GM18508 (cell line): ENCODE measurements at regions not wholly inside any gene's neighbourhood (a gene's known extent, or its start where the extent isn't known, plus 50 kb on each side); places are given as distances from the start of the nearest gene placed in this dataset.
"Not testable (repeated sequence)": the region's sequence is repeated elsewhere in the genome, so short reads cannot be mapped to it uniquely, and the experiment has no call there.

Experiments
- ATAC-seq: cut with Tn5 transposase; IDR thresholded peaks from one replicate; pipeline ENCODE4 v1.9.1; 2021; ENCODE audit warnings: moderate number of reproducible peaks; ENCODE audit not compliant: insufficient read depth, unreplicated experiment

DNA sequence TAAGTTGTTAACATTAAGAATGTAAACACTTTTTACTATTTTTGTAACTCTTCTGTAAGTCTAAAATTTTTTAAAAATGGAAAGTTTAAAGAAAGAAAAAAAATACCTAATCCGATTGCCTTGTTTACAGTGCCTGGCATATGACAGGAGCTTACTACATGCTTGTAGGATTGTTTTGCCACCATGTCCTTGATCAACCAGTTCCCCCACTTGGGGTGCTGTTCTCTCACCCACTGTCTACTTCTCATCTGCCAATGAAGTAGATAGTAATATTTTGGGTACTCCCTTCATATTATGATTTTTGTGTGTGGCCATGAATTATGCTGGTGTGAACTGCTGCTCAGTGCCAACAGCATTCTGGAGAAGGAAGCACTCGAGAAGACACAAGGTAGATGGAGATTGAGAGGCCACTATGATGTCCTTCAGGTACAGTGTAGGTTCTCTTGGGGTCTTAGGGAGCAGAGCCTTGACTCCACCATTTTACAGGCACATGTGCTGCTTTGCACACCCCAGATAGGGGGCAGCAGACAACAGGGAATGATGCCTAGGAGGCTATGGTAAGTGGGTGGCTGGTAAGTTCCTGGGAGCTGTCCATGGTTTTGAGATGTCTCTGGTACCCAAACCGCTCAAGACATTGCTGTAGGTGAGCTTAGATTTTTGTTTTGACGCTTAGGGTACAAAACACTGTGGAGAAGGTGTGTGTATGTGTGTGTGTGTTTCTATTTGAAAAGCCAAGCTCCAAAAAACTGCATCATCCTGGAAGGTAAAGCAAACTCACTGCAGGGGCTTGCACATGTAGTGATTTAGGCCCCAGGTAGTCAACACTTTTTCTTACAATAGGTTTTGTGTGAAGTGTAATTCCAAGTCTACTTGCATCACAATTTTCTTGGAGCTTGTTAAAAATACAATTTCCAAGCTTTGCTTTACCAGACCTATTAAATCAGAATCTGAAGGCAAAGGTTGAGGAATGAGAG, 494.5 kb upstream of the LARGE1 start:
- ATAC-seq, result no peak

DNA sequence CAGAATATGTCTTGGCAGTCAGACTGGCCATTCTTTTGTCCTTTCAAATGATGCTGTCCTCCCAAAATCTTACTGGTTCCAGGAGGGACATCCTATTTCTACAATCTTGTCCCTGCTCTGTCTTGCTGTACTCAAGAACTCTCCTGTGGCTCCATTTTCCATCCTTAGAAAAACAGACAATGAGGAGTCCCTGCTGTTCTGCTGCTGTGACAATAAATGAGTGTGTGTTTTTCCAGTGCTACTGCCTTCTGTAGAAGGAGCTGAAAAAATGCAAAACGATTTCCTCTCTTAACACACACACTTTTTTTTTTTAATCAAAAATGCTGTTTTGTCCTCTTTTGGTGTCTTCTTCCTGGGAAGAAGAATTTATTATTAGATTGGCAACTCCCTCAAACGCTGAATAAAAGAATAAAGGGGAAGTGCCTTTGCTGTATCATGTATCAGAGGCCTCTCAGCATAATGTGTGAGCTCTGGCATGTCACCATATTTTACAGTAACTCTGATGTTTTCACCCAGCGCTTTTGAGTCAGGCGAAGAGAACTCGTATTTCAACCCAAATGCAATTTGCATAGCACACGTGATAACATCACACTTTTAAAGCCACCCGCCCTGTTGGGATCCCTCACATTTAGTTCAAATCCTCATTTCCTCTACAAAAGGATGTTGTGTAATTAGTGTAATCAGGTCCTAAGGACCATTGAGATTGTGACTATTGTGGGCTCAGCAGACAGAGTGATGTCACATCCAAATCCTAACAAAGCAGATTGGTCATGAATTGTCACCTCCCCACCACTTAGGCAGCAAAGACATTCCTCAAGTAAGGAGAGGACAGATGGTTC, 496.0 kb upstream of the LARGE1 start:
- no peak for ATAC-seq

DNA sequence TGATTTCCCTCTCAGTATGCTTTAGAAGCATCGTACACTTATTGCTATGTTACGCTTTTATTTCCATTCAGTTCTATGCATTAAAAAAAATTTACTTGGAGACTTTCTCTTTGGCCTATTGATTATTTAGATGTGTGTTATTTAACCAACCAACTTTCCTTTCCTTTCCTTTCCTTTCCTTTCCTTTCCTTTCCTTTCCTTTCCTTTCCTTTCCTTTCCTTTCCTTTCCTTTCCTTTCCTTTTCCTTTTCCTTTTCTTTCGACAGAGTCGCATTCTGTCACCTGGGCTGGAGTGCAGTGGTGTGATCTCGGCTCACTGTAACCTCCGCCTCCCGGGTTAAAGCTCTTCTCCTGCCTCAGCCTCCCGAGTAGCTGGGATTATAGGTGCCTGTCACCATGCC, 502.7 kb upstream of the LARGE1 start:
- ATAC-seq, result not testable (repeated sequence)

DNA sequence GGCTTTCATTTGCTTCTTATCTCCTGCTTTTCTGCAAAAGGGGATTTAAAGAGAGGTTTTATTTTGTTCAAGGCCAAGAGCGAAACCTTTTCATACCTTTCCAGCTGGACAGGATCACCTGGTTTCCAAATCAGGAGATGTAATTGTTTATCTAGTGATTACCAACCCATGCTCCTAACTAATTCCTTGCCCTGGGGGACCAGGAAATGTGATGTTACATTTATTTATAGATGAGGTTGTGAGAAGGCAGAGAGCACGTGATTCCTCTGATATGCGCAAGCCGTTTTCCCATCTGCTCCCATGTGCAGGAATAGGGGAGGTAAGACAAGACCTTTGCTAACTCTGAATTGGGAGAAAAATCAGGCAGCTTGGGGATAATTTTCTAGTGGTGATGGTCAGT, 507.2 kb upstream of the LARGE1 start:
- no peak for ATAC-seq

DNA sequence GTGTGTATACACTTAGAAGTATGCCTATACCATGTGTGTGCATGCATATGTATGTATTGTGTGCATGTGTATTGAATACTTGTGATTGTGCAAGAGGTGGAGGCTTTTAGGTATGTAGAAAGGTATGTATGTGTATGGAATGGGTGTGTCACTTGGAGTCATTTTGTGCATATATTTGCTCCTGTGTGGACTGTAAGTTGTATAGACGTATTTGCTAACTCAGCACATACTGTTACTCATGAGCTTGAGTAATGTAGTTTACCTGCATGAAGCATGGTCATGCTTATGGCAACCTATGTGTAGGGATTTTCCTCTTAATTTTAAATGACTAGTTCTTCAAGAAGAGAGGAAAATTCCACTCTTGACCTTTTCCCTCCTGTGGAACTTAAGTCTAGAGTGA, 507.6 kb upstream of the LARGE1 start:
- ATAC-seq, result no peak

DNA sequence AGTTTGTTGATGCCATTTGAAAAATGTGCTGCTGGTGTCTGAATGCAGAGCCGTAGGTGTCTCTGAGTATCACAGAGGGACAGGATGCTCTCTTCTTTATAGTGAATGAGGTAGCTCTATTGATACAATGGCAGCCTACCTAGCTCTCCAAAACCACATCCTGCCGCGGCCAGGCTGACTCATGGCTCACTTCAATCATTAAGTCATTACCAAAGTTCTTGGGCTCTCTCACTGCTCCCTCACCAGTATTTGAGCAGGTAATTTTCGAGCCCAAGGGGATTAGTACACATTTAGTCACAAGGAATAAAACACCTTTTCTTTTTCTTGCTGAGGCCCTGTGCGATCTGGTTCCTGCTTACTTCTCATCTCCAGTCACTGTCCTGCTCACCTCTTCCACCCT, 509.0 kb upstream of the LARGE1 start:
- no peak for ATAC-seq

DNA sequence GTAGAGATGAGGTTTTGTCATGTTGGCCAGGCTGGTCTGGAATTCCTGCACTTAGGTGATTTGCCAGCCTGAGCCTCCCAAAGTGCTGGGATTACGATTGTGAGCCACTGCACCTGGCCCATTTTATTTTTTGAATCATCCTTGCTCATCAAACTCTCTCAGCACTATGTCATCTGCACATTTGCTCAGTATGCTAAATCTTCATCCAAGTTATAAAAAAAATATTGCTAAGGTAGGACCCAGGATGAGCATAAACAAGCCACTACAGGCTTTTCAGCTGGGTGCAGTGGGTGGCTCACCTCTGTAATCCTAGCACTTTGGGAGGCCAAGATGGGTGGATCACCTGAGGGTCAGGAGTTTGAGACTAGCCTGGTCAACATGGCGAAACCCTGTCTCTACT, 510.1 kb upstream of the LARGE1 start:
- no peak for ATAC-seq

DNA sequence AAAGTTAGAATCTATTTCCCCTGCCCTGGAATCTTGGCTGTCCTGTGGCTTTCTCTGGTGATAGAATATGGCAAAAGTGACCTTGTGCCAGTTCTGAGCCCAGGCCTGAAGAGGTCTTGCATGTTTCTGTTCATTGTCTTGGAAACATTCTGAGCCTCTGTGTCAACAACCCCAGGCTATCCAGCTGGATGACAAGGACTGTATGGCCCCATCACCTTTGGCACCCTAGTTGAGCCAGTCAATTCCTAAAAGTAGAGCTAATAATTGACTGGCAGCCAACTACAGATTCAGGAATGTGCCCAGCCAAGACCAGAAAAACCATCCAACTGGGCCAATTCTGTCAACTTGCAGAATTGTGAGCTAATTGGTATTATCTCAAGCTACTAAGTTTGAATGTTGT, 514.1 kb upstream of the LARGE1 start:
- no peak for ATAC-seq

DNA sequence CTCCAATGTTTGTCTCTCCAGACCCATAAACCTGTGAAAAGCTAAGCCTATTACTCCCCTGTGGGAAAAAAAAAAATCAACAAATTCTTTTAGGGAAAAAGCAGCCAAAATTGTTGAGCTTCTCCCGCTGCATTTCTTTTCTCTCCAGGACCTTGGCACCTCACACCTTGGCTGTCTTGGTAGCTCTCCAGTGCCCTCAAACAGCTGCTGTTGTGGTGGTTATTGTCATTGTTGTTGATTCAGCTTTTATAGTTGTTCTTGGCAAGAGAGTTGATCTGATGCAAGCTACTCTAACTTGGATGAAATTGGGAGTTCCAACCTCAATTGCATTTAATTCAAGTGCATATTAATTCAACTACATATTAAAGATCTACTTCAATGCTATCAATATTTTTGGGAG, 516.9 kb upstream of the LARGE1 start:
- ATAC-seq, result no peak

DNA sequence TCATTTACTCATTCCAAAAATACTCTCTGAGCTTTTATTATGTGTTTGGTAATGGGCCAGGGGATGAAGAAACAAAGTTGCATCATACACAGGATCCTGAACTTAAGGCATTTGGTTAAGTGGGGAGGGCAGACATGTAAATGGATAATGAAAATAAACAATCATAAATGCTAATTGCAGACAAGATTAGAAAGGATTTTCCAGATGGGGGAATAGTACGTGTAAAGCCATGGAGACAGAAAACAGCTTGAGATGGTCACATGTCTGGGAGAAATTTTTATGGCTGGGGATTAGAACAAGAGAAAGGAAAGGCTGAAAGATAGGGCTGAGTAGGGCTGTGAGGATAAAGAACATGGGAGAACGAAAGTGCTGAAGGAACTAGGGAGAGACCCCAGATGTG, 534.3 kb upstream of the LARGE1 start:
- ATAC-seq, result no peak

DNA sequence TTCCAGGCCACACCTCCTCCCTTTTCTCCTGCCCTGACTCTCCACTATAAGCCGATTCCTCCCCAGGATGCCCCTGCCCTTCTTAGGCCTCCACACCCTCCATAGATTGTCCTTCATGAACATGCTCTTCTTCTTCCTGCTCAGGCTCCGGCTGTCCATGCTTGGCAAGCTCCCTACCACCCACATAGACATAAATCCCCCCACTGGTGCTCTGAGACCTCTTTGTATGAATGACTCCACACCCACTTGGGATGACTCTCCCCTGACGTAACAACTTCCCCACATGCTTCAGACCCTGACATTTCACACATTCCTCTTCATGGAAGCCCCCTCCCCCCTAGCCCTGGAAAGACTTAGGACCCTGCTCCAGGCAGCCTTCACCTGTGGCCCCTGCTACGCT, 542.5 kb upstream of the LARGE1 start:
- ATAC-seq, result no peak

DNA sequence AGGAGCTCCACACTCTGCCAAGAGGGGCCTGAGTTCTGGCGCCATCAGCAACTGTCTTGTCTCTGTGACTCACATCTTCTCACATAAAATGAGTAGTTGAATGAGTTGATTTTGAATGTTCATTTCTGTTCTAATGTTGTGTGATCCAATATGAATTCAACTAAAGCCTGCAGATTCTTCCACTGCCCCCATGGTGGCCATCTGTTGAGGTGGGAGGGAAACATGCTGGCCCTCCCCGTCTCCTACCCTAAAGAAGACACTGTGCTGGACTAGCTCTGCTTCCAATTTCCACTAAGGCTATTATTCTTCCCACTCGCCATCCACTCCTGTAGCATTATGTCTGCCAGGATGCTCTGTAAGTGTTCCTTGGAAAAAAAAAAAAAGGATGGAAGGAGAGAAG, 555.6 kb upstream of the LARGE1 start:
- no peak for ATAC-seq

DNA sequence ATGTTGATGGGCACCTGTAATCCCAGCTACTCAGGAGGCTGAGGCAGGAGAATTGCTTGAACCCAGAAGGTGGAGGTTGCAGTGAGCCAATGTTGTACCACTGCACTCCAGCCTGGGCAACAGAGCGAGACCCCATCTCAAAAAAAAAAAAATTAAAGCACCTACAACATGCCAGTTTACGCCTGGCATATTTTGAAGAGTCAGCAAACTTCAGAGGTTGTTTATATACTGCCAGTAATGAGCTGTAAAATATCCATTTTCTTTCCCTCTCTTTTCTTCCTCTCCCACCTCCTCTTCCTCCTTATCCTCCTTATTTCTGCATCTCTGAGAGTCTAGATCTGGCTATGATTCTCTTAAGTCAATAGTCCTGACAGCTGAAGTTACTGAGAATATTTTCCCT, 556.5 kb upstream of the LARGE1 start:
- no peak for ATAC-seq

DNA sequence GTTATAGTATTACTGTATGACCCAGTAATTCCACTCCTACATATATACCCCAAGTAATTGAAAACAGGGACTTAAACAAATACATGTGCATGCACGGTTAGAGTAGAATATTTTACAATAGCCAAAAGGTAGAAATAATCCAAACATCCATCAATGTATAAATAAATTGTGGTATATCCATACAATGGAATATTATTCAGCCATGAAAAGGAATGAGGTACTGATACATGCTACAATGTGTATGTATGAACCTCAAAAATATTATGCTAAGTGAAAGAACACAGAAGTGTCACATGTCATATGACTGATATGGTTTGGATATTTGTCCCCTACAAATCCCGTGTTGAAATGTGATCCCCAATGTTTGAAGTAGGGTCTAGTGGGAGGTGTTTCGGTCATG, 560.8 kb upstream of the LARGE1 start:
- no peak for ATAC-seq

DNA sequence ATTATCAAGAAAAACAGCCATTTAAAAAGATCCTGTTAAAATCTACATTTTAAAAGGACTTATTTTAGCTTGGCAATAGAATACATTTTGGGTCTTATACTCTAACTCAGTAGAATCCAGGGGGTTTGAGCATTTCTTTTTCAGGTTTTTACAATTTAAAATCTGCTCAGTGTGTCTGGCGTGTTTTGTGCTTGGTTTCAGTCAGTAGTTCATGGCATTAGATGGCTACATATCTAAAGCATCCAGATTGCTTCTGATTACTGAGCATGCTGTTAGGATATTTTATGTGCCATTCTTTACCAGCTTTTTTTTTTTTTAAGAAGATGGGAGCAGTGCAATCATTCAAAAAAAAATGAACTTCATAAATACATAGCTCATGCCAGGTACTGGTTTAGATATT, 566.1 kb upstream of the LARGE1 start:
- ATAC-seq, result no peak

DNA sequence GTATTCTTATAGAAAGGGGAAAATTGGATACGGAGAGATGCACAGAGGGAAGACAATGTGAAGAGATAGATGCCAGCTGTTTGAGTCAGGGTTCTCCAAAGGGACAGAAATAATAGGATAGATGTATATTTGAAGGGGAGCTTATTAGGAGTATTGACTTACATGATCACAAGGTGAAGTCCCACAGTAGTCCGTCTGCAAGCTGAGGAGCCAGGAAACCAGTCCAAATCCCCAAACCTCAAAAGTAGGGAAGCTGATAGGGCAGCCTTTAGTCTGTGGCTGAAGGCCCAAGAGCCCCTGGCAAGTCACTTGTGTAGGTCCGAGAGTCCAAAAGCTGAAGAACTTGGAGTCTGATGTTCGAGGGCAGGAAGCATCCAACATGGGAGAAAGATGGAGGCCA, 569.6 kb upstream of the LARGE1 start:
- ATAC-seq, result no peak

DNA sequence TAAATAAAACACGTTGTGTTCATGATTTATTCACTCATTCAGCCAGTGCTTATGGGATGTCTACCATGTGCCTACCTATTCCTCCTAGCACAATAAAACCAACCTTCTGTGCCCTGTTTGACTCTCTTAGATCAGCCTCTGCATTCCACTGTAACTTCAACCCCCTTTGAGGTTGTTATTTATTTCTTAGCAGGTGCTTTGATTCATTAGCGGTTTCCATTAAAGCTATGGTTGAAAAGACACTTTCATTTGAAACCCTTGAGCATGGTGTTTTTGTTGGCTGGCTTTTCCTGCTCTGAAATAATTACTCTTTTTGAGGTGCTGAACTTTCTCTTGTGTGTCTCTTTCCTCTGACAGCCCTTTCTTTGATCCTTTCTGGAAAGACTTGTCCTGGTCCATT, 570.6 kb upstream of the LARGE1 start:
- ATAC-seq, result no peak

DNA sequence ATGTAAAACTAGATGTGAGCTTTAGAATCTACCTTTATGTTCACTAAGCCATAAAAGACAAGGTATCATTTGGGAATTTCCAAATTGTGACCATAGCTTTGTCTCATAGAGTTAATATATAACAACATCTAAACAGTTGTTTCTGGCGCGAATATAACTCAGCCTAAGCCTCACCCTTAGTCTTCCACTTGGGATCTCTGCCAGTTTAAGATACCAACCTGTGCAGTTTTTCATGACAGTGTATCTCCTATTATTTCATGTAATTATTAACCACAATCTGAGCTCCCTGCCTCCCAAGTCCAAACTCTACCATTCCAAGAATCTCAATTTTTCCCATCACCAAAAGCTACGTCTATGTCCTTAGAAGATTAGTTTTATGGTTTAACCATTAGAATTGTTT, 572.5 kb upstream of the ISX start:
- ATAC-seq, result no peak

DNA sequence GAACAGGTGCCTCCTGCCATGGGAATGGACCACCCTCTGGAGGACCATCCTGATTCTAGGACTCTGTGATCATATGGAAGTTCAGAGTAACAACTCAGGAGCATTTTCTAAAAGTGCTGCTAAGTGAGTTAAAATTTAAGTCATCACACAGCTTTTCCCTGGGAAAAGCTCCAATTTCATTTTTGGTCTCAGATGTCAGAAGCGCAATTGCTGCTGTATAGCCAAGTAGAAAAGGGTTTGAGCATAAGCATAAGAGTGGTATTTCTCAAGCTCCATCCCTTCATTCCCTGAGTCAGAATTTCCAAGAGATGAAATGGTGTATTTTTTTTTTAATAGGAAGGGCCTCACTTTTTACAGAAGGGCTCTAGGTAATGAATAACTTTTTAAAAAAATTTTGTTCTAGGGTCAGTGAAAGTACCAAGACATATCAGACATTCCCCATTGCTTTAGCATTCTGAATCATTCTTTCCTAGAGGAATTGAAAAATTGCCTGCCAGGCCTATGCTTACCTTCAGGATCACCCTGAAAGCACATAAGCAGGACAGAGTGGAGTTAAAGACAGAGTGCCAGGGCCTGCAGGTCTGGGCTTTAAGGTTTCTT, 564.5 kb upstream of the ISX start:
- ATAC-seq, result no peak

DNA sequence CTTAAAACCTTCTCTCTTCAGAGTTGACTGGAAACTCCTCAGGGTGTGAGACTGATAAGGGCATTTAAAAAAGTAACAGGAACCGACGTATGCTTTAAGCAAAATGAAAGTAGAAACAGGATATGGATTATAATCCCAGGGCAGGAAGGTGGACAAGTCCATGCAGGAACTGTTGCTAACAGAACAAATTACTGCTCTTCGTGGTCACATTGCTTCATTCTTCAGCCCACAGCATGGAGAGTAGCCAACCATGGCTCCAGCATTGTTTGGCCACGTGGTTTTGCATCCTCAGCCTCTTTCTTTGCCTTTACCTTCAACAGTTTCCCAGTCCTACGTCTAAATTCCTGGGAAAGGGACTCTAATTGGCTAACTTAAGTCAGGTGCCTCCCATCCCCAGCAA, 563.1 kb upstream of the ISX start:
- ATAC-seq, result no peak

DNA sequence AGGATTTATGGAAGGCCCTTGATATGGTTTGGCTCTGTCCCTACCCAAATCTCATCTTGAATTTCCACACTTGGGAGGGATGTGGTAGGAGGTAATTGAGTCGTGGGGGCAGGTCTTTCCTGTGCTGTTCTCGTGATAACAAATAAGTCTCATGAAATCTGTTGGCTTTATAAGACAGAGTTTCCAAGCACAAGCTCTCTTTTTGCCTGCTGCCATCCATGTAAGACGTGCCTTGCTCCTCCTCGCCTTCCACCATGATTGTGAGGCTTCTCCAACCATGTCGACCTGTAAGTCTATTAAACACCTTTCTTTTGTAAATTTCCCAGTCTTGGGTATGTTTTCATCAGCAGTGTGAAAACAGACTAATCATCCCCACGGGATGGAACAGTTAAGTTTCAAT, 557.2 kb upstream of the ISX start:
- ATAC-seq, result no peak
